PC-9 (cell line): ENCODE measurements at regions not wholly inside any gene's neighbourhood (a gene's known extent, or its start where the extent isn't known, plus 50 kb on each side); places are given as distances from the start of the nearest gene placed in this dataset.

Source experiments
- EZH2 ChIP-seq: fragments of 200-600 bp; sonication (generic); IDR thresholded peaks from 2 replicates; pipeline ENCODE4 v1.8.0; 2017; ENCODE audit warnings: antibody characterized with exemption, low read depth
- TF ChIP-seq, protein P1 (sequence below): fragments of 200-600 bp; sonication (generic); conservative IDR thresholded peaks from 2 replicates; pipeline ENCODE4 v1.6.1; 2017; ENCODE audit warnings: mixed run types, antibody characterized with exemption, mild to moderate bottlenecking, moderate library complexity

DNA sequence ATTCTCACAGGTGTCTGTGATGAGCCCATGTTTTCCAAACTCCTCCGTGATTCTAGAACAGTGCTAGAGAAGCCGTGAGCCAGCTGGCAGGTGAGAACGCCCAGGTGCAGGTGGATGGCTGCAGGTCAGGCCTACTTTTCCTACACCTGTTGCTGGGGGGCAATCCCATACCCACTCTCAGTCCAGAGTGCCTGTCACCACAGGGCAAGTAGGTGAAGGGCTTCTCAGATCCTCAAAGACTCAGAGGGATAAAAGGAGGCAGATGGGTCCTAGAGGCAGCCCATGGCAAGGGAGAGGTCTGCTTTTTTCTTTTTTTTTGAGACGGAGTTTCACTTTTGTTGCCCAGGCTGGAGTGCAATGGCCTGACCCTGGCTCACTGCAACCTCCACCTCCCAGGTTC is 50.7 kb upstream of the H6PD start:
- TF ChIP-seq, protein P1, sequence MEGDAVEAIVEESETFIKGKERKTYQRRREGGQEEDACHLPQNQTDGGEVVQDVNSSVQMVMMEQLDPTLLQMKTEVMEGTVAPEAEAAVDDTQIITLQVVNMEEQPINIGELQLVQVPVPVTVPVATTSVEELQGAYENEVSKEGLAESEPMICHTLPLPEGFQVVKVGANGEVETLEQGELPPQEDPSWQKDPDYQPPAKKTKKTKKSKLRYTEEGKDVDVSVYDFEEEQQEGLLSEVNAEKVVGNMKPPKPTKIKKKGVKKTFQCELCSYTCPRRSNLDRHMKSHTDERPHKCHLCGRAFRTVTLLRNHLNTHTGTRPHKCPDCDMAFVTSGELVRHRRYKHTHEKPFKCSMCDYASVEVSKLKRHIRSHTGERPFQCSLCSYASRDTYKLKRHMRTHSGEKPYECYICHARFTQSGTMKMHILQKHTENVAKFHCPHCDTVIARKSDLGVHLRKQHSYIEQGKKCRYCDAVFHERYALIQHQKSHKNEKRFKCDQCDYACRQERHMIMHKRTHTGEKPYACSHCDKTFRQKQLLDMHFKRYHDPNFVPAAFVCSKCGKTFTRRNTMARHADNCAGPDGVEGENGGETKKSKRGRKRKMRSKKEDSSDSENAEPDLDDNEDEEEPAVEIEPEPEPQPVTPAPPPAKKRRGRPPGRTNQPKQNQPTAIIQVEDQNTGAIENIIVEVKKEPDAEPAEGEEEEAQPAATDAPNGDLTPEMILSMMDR = no peak
- TF ChIP-seq EZH2 = no peak
